ENCODE measurements at regions not wholly inside any gene's neighbourhood (a gene's known extent, or its start where the extent isn't known, plus 50 kb on each side); places are given as distances from the start of the nearest gene placed in this dataset.

- TF ChIP-seq, protein P1, sequence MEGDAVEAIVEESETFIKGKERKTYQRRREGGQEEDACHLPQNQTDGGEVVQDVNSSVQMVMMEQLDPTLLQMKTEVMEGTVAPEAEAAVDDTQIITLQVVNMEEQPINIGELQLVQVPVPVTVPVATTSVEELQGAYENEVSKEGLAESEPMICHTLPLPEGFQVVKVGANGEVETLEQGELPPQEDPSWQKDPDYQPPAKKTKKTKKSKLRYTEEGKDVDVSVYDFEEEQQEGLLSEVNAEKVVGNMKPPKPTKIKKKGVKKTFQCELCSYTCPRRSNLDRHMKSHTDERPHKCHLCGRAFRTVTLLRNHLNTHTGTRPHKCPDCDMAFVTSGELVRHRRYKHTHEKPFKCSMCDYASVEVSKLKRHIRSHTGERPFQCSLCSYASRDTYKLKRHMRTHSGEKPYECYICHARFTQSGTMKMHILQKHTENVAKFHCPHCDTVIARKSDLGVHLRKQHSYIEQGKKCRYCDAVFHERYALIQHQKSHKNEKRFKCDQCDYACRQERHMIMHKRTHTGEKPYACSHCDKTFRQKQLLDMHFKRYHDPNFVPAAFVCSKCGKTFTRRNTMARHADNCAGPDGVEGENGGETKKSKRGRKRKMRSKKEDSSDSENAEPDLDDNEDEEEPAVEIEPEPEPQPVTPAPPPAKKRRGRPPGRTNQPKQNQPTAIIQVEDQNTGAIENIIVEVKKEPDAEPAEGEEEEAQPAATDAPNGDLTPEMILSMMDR (IDR thresholded peaks at IDR 0.05; ENCODE audit: borderline replicate concordance, control extremely low read depth, extremely low read depth, insufficient read depth, missing control alignments): no peak
- DNase-seq (ENCODE audit: low spot score): no peak
- in situ Hi-C loops (cut with MboI; ENCODE audit: low sequenced_read_pairs, unreplicated experiment): no loop called here
Measured at GRCh38 chr2:5528706-5529105, 163.5 kb upstream of the SOX11 start.

DNA sequence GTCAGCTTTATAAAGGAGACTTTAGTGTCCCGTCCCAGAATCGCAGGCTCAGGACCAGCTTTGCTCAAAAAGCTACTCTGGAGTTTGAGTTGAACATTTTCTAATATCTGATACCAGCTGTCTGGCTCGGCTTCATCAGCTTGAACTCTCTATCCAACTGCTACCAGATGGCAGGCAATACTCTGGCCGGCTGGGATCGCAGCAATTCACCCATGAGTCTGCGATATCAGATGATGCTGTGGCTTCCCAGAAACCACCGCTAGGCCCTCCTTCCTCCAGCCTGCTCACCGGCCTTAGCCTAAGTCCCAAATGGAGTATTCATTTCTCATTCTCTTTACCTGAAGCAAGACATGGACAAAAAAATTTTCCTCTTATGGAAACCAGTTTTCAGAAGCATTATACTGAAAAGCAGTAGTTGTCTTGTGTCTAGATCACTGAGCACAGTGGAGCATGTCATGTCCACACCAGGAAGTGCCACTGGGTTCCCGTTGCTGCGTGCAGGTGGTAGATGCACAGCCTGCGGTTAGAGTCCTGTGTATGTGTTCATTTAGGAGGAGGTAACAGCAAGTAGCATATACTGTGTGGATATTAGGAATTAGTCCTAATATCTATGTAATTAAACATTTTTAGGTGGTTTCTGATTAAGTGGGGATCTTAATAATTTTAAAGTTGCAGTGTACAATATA is 162.0 kb upstream of the SOX11 start:
- TF ChIP-seq, protein P1 (IDR thresholded peaks at IDR 0.05; ENCODE audit: borderline replicate concordance, control extremely low read depth, extremely low read depth, insufficient read depth, missing control alignments): no peak
- in situ Hi-C loops (cut with MboI; ENCODE audit: low sequenced_read_pairs, unreplicated experiment): no loop called here
- no peak for DNase-seq (ENCODE audit: low spot score)

- no peak for DNase-seq (ENCODE audit: low spot score)
- in situ Hi-C loops (cut with MboI; ENCODE audit: low sequenced_read_pairs, unreplicated experiment): no loop called here
- TF ChIP-seq, protein P1 (IDR thresholded peaks at IDR 0.05; ENCODE audit: borderline replicate concordance, control extremely low read depth, extremely low read depth, insufficient read depth, missing control alignments): no peak
Measured at GRCh38 chr2:5535301-5535700, 156.9 kb upstream of the SOX11 start.

- in situ Hi-C loops (cut with MboI; ENCODE audit: low sequenced_read_pairs, unreplicated experiment): no loop called here
- no peak for DNase-seq (ENCODE audit: low spot score)
- TF ChIP-seq, protein P1 (IDR thresholded peaks at IDR 0.05; ENCODE audit: borderline replicate concordance, control extremely low read depth, extremely low read depth, insufficient read depth, missing control alignments): no peak
Measured at GRCh38 chr2:5537180-5537688, 154.9 kb upstream of the SOX11 start.

DNA sequence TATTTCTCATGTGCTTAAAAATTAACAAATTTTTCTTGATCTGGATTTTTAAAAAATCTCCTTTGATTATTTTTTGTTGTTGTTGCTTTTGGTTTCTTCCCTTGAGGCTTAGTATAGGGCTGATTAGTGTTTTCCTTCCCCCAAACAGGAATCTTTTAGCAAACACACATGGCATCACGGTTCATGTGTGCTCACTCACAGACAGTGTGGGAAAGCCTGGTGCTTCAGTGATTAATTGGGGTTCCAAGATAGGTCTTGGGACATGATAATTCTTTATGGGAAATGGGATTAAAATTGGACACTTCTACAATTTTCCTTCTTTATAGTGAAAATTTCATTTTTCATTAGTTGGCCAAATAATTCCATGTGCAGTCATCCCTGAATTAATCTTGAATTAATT is 153.9 kb upstream of the SOX11 start:
- in situ Hi-C loops (cut with MboI; ENCODE audit: low sequenced_read_pairs, unreplicated experiment): no loop called here
- no peak for DNase-seq (ENCODE audit: low spot score)
- TF ChIP-seq, protein P1 (IDR thresholded peaks at IDR 0.05; ENCODE audit: borderline replicate concordance, control extremely low read depth, extremely low read depth, insufficient read depth, missing control alignments): no peak

GRCh38 chr2:5538772-5539171 is 153.4 kb upstream of the SOX11 start:
- no peak for DNase-seq (ENCODE audit: low spot score)
- in situ Hi-C loops (cut with MboI; ENCODE audit: low sequenced_read_pairs, unreplicated experiment): no loop called here
- TF ChIP-seq, protein P1 (IDR thresholded peaks at IDR 0.05; ENCODE audit: borderline replicate concordance, control extremely low read depth, extremely low read depth, insufficient read depth, missing control alignments): no peak
